NCI-H460 (cell line): ENCODE measurements at regions not wholly inside any gene's neighbourhood (a gene's known extent, or its start where the extent isn't known, plus 50 kb on each side); places are given as distances from the start of the nearest gene placed in this dataset.

ENCODE experiments used
- DNase-seq: peaks from one replicate; pipeline ENCODE4 v3.0.0-alpha.2; 2016; ENCODE audit warnings: low read depth; ENCODE audit errors: extremely low read depth

- DNase-seq: peak; percentile 13
Observed at GRCh38 chr12:77724367-77724957, 106.2 kb upstream of the NAV3 start.

GRCh38 chr12:77723308-77723707 lies 107.4 kb upstream of the NAV3 start:
- DNase-seq: no peak

- no peak for DNase-seq
Observed at GRCh38 chr12:77722536-77722935, 108.2 kb upstream of the NAV3 start.

GRCh38 chr12:77720258-77720657 lies 110.4 kb upstream of the NAV3 start:
- no peak for DNase-seq

DNA sequence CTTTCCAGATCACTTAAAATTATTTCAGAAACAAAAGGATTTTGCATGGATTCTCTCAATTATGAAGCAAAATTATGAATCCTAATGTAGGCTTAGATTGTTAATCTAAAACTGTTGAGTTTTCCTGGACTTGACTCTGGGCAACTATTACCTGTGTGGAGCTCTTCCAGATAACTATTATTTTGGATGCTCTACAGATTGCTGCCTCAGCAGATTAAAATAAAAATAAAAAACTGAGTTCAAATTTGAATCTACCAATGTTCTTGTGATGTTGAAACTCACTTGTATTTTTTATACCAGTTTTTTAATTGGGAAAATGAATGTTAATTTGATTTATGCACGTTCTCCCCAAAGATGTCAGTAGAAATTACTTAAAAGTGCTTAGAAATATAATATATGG lies 120.5 kb upstream of the NAV3 start:
- no peak for DNase-seq

GRCh38 chr12:77697126-77697525 lies 133.6 kb upstream of the NAV3 start:
- DNase-seq: no peak

- DNase-seq: no peak
Observed at GRCh38 chr12:77696183-77696582, 134.5 kb upstream of the NAV3 start.

- no peak for DNase-seq
Observed at GRCh38 chr12:77689510-77690086, 141.1 kb upstream of the NAV3 start.

DNA sequence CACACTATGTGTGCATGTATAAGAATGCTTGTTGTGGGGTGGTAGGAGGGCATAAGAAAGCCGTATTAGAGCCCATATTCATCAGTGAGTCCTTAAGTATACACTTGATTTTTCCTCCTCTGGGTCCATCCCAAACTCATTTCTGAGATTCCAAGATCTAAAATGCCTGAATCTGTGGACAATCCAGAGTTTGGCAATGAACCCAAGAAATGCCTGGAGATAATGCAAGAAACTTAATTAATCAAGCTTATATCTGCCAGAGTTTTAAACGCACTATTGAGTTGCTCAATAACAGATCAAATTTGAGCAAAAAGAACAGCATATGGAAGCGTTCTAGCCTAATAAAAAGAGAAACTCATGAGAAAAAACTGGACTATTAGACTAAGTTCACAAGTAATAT lies 143.4 kb upstream of the NAV3 start:
- DNase-seq: no peak

DNA sequence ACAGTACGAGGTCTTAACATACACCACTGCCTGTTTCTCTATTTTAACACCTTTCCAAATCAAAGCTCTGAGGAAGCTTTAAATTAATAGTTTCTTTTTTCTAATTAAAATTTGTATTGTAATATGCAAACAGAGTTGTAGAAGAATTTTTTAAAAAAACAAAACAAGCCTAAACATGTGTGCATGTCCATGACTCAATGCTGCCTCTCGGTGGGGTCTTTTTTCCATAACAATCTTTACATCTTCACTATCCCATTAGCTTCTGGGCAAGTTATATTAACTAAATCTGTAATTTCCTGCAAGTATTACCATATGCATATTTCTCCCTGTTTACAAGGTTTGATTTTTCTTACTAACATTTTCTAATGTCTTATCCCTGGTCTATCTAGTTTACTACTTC lies 143.9 kb upstream of the NAV3 start:
- DNase-seq: no peak

DNA sequence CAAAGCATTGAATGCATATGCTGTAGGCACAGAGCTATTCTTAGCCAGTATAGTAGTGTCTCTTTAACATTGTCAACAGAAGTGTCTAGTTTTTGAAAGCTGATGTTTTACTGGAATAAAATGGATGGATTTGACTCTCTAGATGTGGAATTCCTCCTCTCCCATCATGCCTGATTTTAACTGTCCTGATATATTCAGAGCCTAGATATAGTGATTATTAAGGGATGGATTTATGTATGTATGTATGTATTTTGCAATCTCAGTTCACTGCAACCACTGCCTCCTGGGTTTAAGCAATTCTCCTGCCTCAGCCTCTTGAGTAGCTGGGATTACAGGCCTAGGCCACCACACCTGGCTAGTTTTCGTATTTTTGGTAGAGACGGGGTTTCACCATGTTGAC lies 144.8 kb upstream of the NAV3 start:
- DNase-seq: no peak

DNA sequence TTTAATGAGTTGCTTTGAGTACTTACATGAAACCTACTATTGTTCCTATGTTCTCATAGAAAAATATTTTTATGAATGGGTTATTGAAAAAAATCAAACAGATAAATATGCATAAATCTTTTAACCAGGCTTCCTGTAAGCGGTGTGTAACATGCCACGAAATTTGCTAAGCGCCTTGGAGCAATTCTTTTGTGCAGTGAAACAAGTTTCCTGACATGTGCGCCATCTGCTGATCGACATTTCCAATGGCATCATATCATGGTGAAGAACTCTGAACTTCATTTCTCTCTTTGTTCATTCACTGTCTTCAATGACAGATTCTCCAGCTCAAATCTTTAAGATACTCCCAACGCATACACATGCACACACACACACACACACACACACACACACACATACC lies 145.6 kb upstream of the NAV3 start:
- peak; percentile 57 for DNase-seq

- DNase-seq: no peak
Observed at GRCh38 chr12:77682488-77682887, 148.2 kb upstream of the NAV3 start.

DNA sequence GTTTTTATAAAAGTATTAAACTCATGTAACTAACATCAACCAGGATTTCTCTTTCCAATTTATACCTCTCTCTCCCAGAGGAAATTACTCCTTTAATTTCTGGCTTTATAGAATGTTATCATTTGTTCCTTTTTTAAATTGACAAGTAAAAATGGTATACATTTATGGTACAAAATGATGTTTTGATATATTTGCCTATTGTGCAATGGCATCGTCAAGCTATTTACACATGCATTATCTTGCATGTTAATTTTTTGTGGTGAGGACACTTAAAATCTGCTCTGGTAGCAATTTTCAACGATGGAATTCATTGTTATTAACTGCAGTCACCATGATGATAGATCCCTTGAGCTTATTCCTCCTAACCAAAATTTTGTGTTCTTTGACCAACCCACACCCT lies 149.0 kb upstream of the NAV3 start:
- DNase-seq: no peak

DNA sequence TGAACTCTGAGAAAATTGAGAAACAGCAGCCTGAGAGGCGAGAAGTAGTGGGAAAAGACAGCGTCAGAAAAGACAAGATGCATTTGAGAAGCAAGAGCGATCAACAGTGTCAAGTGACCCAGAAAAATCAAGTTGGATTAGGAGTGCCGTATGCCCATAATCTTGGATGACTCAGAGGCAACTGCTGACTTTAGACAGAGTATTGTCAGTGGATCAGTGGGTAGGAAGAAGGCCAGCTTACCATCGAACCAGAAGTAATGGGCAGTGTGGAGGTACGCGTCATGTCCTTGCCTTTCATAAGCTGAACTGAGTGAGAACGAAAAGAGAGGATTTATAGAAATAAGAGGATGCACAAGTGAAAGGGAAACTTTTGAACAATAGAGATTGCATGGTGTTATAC lies 151.0 kb upstream of the NAV3 start:
- DNase-seq: no peak

DNA sequence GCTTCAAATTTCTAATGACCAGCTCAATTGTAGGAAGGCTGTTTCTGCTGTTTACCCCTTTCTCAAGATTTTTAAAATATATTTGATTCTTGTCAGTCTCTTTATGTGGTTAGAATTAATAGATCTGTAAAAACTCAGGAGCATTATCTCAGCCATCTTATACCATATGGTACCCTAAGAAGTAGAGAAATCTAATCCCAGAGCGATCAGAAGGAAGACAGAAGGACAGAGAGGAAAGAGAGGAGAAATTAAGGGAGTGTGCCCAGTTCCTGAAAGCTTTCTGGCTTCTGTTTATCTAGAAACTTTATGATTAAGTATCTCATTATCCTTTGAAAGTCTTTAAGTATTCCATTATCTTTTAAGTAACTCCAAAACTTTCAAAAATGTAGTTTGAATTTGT lies 152.1 kb upstream of the NAV3 start:
- no peak for DNase-seq

- no peak for DNase-seq
Observed at GRCh38 chr12:77667101-77667500, 163.6 kb upstream of the NAV3 start.

GRCh38 chr12:77648716-77649115 lies 182.0 kb upstream of the NAV3 start:
- DNase-seq: no peak

DNA sequence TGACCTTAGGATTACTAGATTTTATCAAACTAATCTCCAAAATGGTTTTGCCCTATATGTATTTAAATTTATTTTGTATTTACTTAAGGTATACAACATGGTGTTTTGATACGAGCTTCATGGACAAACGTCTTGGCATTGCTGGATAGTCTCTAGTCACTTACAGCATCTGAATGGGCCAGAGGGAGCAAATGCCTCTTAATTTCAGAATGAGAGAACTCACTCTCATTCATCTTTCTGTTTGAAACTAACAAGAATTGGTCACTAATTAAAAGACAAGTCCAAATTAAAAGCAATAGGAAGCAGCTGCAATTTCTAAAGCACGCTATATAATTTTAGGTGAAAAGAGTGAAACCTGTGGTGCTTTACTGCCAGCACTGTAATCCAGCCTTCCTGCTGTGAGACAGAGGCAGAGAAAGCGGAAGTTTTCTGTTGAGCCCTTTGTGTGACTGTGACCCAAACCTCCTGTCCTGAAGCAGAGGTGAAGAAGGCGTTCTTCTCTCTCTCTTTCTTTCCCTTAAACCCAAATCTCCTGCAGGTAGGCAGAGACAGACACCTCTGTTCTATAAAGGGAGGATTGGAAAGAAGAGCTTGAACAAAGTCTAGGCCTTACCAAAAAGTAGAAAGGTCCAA lies 184.6 kb upstream of the NAV3 start:
- DNase-seq: no peak

DNA sequence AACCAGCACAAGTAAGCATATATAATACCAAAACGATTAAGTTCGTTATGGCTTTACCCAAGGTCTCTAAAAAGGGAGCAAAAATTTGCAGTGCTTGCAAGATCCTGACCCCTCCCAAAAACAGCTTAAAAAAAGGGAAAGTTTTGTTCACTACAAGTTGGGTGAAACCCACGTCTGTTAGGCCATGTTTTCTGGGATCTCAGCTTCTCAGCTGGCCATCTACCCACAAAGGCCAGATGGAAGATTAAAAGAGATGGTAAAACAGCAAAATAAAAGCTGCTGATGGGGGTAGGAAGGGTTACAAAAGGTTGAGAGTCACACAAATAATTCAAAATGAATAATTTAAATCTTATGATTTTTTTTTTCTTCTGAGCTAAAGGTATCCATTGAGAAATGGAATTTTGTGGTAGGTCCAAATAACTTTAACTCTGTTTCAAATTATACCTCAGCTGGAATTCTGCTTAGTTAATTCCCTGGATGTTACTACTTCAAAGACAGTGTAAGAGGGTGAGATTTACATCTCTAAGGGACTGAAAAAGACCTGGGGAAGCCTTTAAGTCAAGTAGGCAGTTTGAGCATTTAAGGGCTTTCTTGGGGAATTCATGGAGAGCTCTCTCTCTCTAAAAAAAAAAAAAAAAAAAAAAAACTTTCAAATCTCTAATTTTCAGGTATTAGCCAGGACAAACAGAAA lies 185.6 kb upstream of the NAV3 start:
- no peak for DNase-seq

DNA sequence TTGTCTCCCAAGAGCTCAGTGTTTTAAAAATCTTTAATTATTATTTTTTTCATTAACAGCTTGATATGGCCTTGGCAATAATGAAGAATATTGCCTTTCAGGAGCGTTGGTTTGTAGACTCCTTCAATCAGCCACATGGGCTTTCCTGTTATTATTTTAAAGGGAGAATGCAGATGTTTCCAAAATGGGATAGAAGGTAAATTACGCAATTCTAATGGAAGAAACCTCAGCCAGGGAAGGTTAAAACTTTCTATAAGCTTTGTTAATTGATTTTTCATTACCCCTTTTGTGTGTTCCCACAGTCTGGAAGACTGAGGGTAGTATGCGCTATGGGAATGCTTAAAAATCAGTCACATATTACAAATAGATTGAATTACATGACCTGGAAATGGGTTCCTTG lies 188.4 kb upstream of the NAV3 start:
- DNase-seq: no peak

GRCh38 chr12:77640356-77640755 lies 190.3 kb upstream of the NAV3 start:
- DNase-seq: no peak
